Testis (tissue), 2 donors: ENCODE measurements at regions not wholly inside any gene's neighbourhood (a gene's known extent, or its start where the extent isn't known, plus 50 kb on each side); places are given as distances from the start of the nearest gene placed in this dataset.

ENCODE experiments used
- DNase-seq: peaks from one replicate; pipeline ENCODE4 v3.0.0-alpha.2; 2019
- H3K27ac ChIP-seq, 2 donors: fragments of 200-600 bp; sonication (generic); one replicate each; pipeline ENCODE4 v1.5.1; 2019
- H3K27me3 ChIP-seq: fragments of 200-600 bp; sonication (generic); one replicate; pipeline ENCODE4 v1.5.1; 2019
- H3K36me3 ChIP-seq: fragments of 200-600 bp; sonication (generic); one replicate; pipeline ENCODE4 v1.5.1; 2017; ENCODE audit warnings: low read depth; ENCODE audit errors: missing control alignments
- H3K4me1 ChIP-seq: fragments of 200-600 bp; sonication (generic); one replicate; pipeline ENCODE4 v1.5.1; 2019
- H3K4me3 ChIP-seq, 2 donors: fragments of 200-600 bp; sonication (generic); one replicate each; pipeline ENCODE4 v1.5.1; 2017 to 2019
- H3K9me3 ChIP-seq: fragments of 200-600 bp; sonication (generic); one replicate; pipeline ENCODE4 v1.5.1; 2017
- CTCF ChIP-seq, 3 experiments: fragments of 450-650 bp in 2 of 3; fragments of 200-600 bp in 1 of 3; sonication (generic) in 1 of 3; IDR thresholded peaks; one replicate each; pipeline ENCODE4 v1.5.1; 2016 to 2019; ENCODE audit warnings: antibody characterized with exemption in 3 of 3, mild to moderate bottlenecking in 2 of 3, moderate library complexity in 1 of 3
- POLR2A ChIP-seq: fragments of 450-650 bp; IDR thresholded peaks from one replicate; pipeline ENCODE4 v1.6.1; 2017; ENCODE audit warnings: antibody characterized with exemption, mild to moderate bottlenecking, moderate library complexity
- WGBS, 2 donors: methylation state at CpG; one replicate each; pipeline ENCODE4 v1.1.5; 2018; 5-methylcytosine and 5-hydroxymethylcytosine counted together
- intact Hi-C: fragments of 100-400 bp; cut with DNase I; formaldehyde crosslinking; loops from one replicate; pipeline ENCODE4 v1.15.1; 2023; ENCODE audit warnings: low total_unique reads

DNA sequence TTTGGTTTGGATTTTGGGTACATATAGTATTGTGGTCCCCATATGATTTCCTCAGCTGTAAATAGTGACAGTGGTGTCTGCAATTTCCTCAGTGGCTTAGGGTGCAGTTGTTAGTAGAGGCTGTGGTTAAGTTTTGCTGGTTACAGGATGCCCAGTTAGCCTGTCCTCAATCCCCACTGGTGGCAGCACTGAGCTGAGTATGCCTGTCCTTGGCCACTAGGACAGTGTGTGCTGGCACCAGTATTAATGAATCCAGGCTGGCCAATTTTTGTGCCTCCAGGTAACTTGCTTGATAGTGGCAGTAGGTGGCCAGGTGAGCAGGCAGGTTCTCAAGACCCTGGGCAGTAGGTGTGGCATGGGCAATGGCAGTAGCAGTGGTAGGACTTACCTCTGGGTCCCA, 973.1 kb downstream of the TMEM182 start:
- no peak for TF ChIP-seq POLR2A
- TF ChIP-seq CTCF (IDR thresholded peaks at IDR 0.05): no peak
- Histone ChIP-seq H3K27ac (no peak overlapping the region), H3K4me3 (no peak overlapping the region), H3K4me1 (no peaks in the 10 kb centered on the region), H3K27me3 (no peaks in the 10 kb centered on the region), H3K36me3 (no peaks in the 10 kb centered on the region), H3K9me3 (no peaks in the 10 kb centered on the region)
- intact Hi-C loops: no loop called here
- no peak for DNase-seq

GRCh38 chr2:103738108-103738507, 976.3 kb downstream of the TMEM182 start:
- intact Hi-C loops: no loop called here
- Histone ChIP-seq H3K9me3 (no peaks in the 10 kb centered on the region), H3K27ac (no peak overlapping the region), H3K27me3 (no peaks in the 10 kb centered on the region), H3K4me1 (no peaks in the 10 kb centered on the region), H3K4me3 (no peak overlapping the region), H3K36me3 (no peaks in the 10 kb centered on the region)
- 88 to 89% methylated on average over 3 of the region's 3 CpGs for WGBS, 2 donors
- no peak for TF ChIP-seq CTCF (IDR thresholded peaks at IDR 0.05)
- no peak for DNase-seq

DNA sequence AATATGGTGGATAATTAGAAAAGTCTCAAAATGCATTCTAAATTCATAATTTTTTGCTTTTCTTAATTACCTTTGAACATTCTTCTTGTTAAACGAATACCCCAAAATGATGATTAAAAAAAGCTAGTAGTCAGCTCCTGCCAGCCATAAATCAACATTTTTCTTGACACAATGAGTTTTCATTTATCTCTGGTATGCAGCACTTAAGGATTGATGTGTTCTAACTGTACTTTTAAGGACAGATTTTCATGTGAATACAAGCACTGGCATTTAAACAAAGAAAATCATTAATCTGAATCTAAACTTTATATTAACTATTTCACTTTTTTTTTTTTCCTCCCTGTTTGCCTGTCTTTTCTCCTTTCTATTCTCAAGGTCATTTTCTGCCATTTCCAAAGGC, 976.8 kb downstream of the TMEM182 start:
- Histone ChIP-seq H3K27ac (no peak overlapping the region), H3K9me3 (no peaks in the 10 kb centered on the region), H3K4me1 (no peaks in the 10 kb centered on the region), H3K36me3 (no peaks in the 10 kb centered on the region), H3K27me3 (no peaks in the 10 kb centered on the region), H3K4me3 (no peak overlapping the region)
- WGBS, 2 donors: 20 to 50% methylated on average over 1 of the region's 1 CpG
- DNase-seq: no peak
- intact Hi-C loops: no loop called here
- TF ChIP-seq CTCF (IDR thresholded peaks at IDR 0.05): no peak
- TF ChIP-seq POLR2A: no peak

- Histone ChIP-seq H3K36me3 (no peaks in the 10 kb centered on the region), H3K27ac (no peak overlapping the region), H3K4me3 (no peak overlapping the region), H3K9me3 (no peaks in the 10 kb centered on the region), H3K27me3 (no peaks in the 10 kb centered on the region), H3K4me1 (no peaks in the 10 kb centered on the region)
- no peak for DNase-seq
- 68 to 83% methylated on average over 3 of the region's 3 CpGs for WGBS, 2 donors
- intact Hi-C loops: no loop called here
- TF ChIP-seq POLR2A (no peak), CTCF (IDR thresholded peaks at IDR 0.05) (no peak)
Observed at GRCh38 chr2:103739186-103739585, 977.4 kb downstream of the TMEM182 start.

GRCh38 chr2:103739921-103740320, 978.1 kb downstream of the TMEM182 start:
- H3K27me3 ChIP-seq: no peaks in the 10 kb centered on the region
- no peaks in the 10 kb centered on the region for H3K4me1 ChIP-seq
- H3K27ac ChIP-seq: no peak overlapping the region
- H3K9me3 ChIP-seq: no peaks in the 10 kb centered on the region
- intact Hi-C loops: no loop called here
- TF ChIP-seq POLR2A: no peak
- no peaks in the 10 kb centered on the region for H3K36me3 ChIP-seq
- no peak for DNase-seq
- 84 to 93% methylated on average over 1 of the region's 1 CpG for WGBS, 2 donors
- no peak overlapping the region for H3K4me3 ChIP-seq
